ENCODE measurements at regions not wholly inside any gene's neighbourhood (a gene's known extent, or its start where the extent isn't known, plus 50 kb on each side); places are given as distances from the start of the nearest gene placed in this dataset.

- Histone ChIP-seq H3K79me1 (ENCODE audit: insufficient read depth, low read depth, low read length, poor library complexity, severe bottlenecking) (no peaks in the 10 kb centered on the region), H3K27ac (ENCODE audit: insufficient read length, low read depth, low read length) (no peak overlapping the region), H2AK5ac (ENCODE audit: insufficient read length, low read length) (no peak overlapping the region), H3K4me1 (ENCODE audit: insufficient read depth, low read length) (no peaks in the 10 kb centered on the region), H3T11ph (ENCODE audit: low read length) (no peak overlapping the region), H2BK5ac (ENCODE audit: insufficient read length, low read length) (no peak overlapping the region), H4K5ac (ENCODE audit: insufficient read length, low read depth, low read length) (no peak overlapping the region), H3K27me3 (ENCODE audit: insufficient read depth, low read length) (no peaks in the 10 kb centered on the region), H2AFZ (ENCODE audit: low read length) (no peak overlapping the region), H3K4me2 (ENCODE audit: insufficient read depth, insufficient read length, low read length) (no peak overlapping the region), H3K23me2 (ENCODE audit: insufficient read length, low read depth, low read length, poor library complexity, severe bottlenecking) (no peaks in the 10 kb centered on the region), H3K9me3 (ENCODE audit: control insufficient read depth, low read depth, low read length) (no peaks in the 10 kb centered on the region), H3K56ac (ENCODE audit: insufficient read length, low read depth, low read length) (no peak overlapping the region), H3K9ac (ENCODE audit: extremely low read depth, insufficient read length, low read length) (no peak overlapping the region), H4K20me1 (ENCODE audit: control insufficient read depth, insufficient read depth, insufficient read length) (no peaks in the 10 kb centered on the region), H3K14ac (ENCODE audit: insufficient read depth, low read length) (no peak overlapping the region), H3K79me2 (ENCODE audit: insufficient read depth, low read length) (no peaks in the 10 kb centered on the region), H2BK120ac (ENCODE audit: low read depth, low read length, poor library complexity, severe bottlenecking) (no peak overlapping the region), H2BK20ac (ENCODE audit: low read depth, low read length, poor library complexity, severe bottlenecking) (no peak overlapping the region), H4K91ac (ENCODE audit: insufficient read length, low read depth, low read length) (no peak overlapping the region), H3K23ac (ENCODE audit: insufficient read length, low read depth, low read length) (no peak overlapping the region), H3K18ac (ENCODE audit: insufficient read length, low read depth, low read length) (no peak overlapping the region), H4K8ac (replicated peaks; ENCODE audit: insufficient read length, low read depth, low read length) (no peak overlapping the region), H3K4ac (ENCODE audit: low read depth, low read length) (no peak overlapping the region), H2BK12ac (ENCODE audit: insufficient read length, low read depth, low read length) (no peak overlapping the region), H2BK15ac (ENCODE audit: low read depth, low read length) (no peak overlapping the region)
- Mint-ChIP-seq H3K9me3 (no peaks in the 10 kb centered on the region), H3K27ac (no peak overlapping the region), H3K36me3 (ENCODE audit: insufficient read depth in 1 of 3, low read depth in 3 of 3) (no peaks in the 10 kb centered on the region), H3K4me1 (peaks cover 0 to 4% of the 10 kb centered on the region in 2 experiments; a peak in 3 of 4 replicates), H3K27me3 (ENCODE audit: low read depth) (peaks cover 6% of the 10 kb centered on the region; the same call in 1 of the 2 replicates), H3K4me3 (no peak overlapping the region)
- no CpG with 5 or more reads among the region's 4 CpGs for WGBS (ENCODE audit: extremely low coverage, insufficient read length, low lambda C conversion rate)
- no peak for DNase-seq
- TF ChIP-seq CTCF (conservative IDR thresholded peaks at IDR 0.05) = no peak
These were observed 54.0 kb downstream of the FOXD1 start for GRCh38 chr5:73394610-73395009.

Measured in H9 (cell line).